ENCODE measurements at regions not wholly inside any gene's neighbourhood (a gene's known extent, or its start where the extent isn't known, plus 50 kb on each side); places are given as distances from the start of the nearest gene placed in this dataset.

- no peak overlapping the region for H3K4me3 ChIP-seq
- no peaks in the 10 kb centered on the region for H3K36me3 ChIP-seq
- H3K27me3 ChIP-seq = peaks cover 7 to 22% of the 10 kb centered on the region in 2 donors
- H3K9me3 ChIP-seq = no peaks in the 10 kb centered on the region
- H3K4me1 ChIP-seq = peaks cover 0 to 1% (median 0%) of the 10 kb centered on the region in 4 donors
- ATAC-seq (no peak), DNase-seq (no peak)
- TF ChIP-seq POLR2A (IDR thresholded peaks at IDR 0.05) (no peak), CTCF (IDR thresholded peaks at IDR 0.05) (no peak)
- intact Hi-C loops (cut with DNase I) = no loop called here
- WGBS (ENCODE audit: insufficient coverage, low coverage, low lambda C conversion rate, missing lambda C conversion rate) = 66% methylated on average over 3 of the region's 3 CpGs
- H3K27ac ChIP-seq = no peak overlapping the region
Observed at GRCh38 chr15:89414571-89414970, 79.9 kb upstream of the POLG start.

- no peak for ATAC-seq
- H3K27me3 ChIP-seq = peaks cover 3 to 27% of the 10 kb centered on the region in 2 donors
- WGBS (ENCODE audit: insufficient coverage, low coverage, low lambda C conversion rate, missing lambda C conversion rate) = 0% methylated on average over 1 of the region's 2 CpGs
Observed at GRCh38 chr15:89413877-89414276, 79.3 kb upstream of the POLG start.

GRCh38 chr15:89412905-89413411 is 78.3 kb upstream of the POLG start:
- WGBS (ENCODE audit: insufficient coverage, low coverage, low lambda C conversion rate, missing lambda C conversion rate) = 7% methylated on average over 11 of the region's 11 CpGs
- Histone ChIP-seq H3K36me3 (no peaks in the 10 kb centered on the region), H3K4me3 (no peak overlapping the region), H3K27me3 (peaks cover 0 to 31% of the 10 kb centered on the region in 2 donors), H3K27ac (no peak overlapping the region), H3K4me1 (peaks cover 0 to 16% (median 0%) of the 10 kb centered on the region in 4 donors), H3K9me3 (no peaks in the 10 kb centered on the region)
- no peak for DNase-seq
- TF ChIP-seq POLR2A (IDR thresholded peaks at IDR 0.05) (no peak), CTCF (IDR thresholded peaks at IDR 0.05) (no peak)
- intact Hi-C loops (cut with DNase I) = no loop called here
- ATAC-seq = no peak

More at GRCh38 chr15:89413877-89414276, 79.3 kb upstream of the POLG start:
- H3K27ac ChIP-seq = no peak overlapping the region
- H3K4me1 ChIP-seq = peaks cover 0 to 8% (median 0%) of the 10 kb centered on the region in 4 donors
- DNase-seq = no peak
- no peaks in the 10 kb centered on the region for H3K9me3 ChIP-seq
- H3K4me3 ChIP-seq = no peak overlapping the region
- no peaks in the 10 kb centered on the region for H3K36me3 ChIP-seq
- intact Hi-C loops (cut with DNase I) = no loop called here
- TF ChIP-seq POLR2A (IDR thresholded peaks at IDR 0.05) = no peak
- no peak for TF ChIP-seq CTCF (IDR thresholded peaks at IDR 0.05)

GRCh38 chr15:89410039-89410435 is 75.4 kb upstream of the POLG start:
- intact Hi-C loops (cut with DNase I) = no loop called here
- no peaks in the 10 kb centered on the region for H3K36me3 ChIP-seq
- DNase-seq = no peak
- no peak for TF ChIP-seq POLR2A (IDR thresholded peaks at IDR 0.05)
- TF ChIP-seq CTCF (IDR thresholded peaks at IDR 0.05) = no peak
- H3K4me3 ChIP-seq = no peak overlapping the region
- H3K4me1 ChIP-seq = peaks cover 0 to 33% (median 4%) of the 10 kb centered on the region in 4 donors
- peaks cover 0 to 45% of the 10 kb centered on the region in 2 donors for H3K27me3 ChIP-seq
- 23% methylated on average over 10 of the region's 19 CpGs for WGBS (ENCODE audit: insufficient coverage, low coverage, low lambda C conversion rate, missing lambda C conversion rate)
- H3K27ac ChIP-seq = no peak overlapping the region
- no peaks in the 10 kb centered on the region for H3K9me3 ChIP-seq
- ATAC-seq = no peak
